Right lobe of liver (tissue), 6 donors: ENCODE measurements at regions not wholly inside any gene's neighbourhood (a gene's known extent, or its start where the extent isn't known, plus 50 kb on each side); places are given as distances from the start of the nearest gene placed in this dataset.
"Not testable (repeated sequence)": the region's sequence is repeated elsewhere in the genome, so short reads cannot be mapped to it uniquely, and the experiment has no call there.

Experiments
- ATAC-seq, 4 donors: fragments of 200-7000 bp; cut with Tn5 transposase; one replicate each; pipeline ENCODE4 v1.9.1; 2020; ENCODE audit warnings: mild to moderate bottlenecking in 4 of 4, moderate library complexity in 4 of 4
- DNase-seq, 3 donors: peaks; one replicate each; pipeline ENCODE4 v3.0.0-alpha.2; 2020
- H3K27ac ChIP-seq, 3 donors: fragments of 200-600 bp; one replicate each; pipeline ENCODE4 v1.8.0; 2022
- H3K27me3 ChIP-seq, 2 donors: fragments of 200-600 bp; one replicate each; pipeline ENCODE4 v1.8.0; 2022
- H3K36me3 ChIP-seq, 4 donors: fragments of 200-600 bp; sonication (generic) in 1 of 4; one replicate each; pipeline versions ENCODE4 v1.5.1 to v1.8.0; 2017 to 2022; ENCODE audit warnings: control low read depth in 1 of 4
- H3K4me1 ChIP-seq, 4 donors: fragments of 200-600 bp; sonication (generic) in 1 of 4; one replicate each; pipeline versions ENCODE4 v1.5.1 to v1.8.0; 2017 to 2022; ENCODE audit warnings: control low read depth in 1 of 4
- H3K4me3 ChIP-seq, 3 donors: fragments of 200-600 bp; one replicate each; pipeline ENCODE4 v1.8.0; 2022
- H3K9me3 ChIP-seq, 4 donors: fragments of 200-600 bp; sonication (generic) in 1 of 4; one replicate each; pipeline versions ENCODE4 v1.5.1 to v1.8.0; 2017 to 2022; ENCODE audit warnings: control low read depth in 1 of 4
- CTCF ChIP-seq, 4 donors: fragments of 200-600 bp in 3 of 4; fragments of 450-650 bp in 1 of 4; IDR thresholded peaks; one replicate each; pipeline versions ENCODE4 v1.5.1 to v1.8.0; 2016 to 2022; ENCODE audit warnings: antibody characterized with exemption in 4 of 4, mild to moderate bottlenecking in 2 of 4
- POLR2A ChIP-seq: fragments of 450-650 bp; IDR thresholded peaks from one replicate; pipeline ENCODE4 v1.6.1; 2017; ENCODE audit warnings: antibody characterized with exemption, mild to moderate bottlenecking
- WGBS: methylation state at CpG from one replicate; pipeline ENCODE4 v1.1.6; 2018; ENCODE audit warnings: low coverage, low lambda C conversion rate; ENCODE audit not compliant: insufficient coverage; ENCODE audit errors: missing lambda C conversion rate; 5-methylcytosine and 5-hydroxymethylcytosine counted together
- intact Hi-C, 2 donors: fragments of 100-400 bp; cut with DNase I; formaldehyde crosslinking; loops; one replicate each; pipeline versions ENCODE4 v1.11.2 to v1.14.1; 2022
- donor health status: DM: no; HTN: yes; CAD: no.
- donor health status: DM: no; HTN: no; CAD: no.
- donor health status: DM: no; HTN: no; CAD: no.
- donor health status: DM: no; HTN: yes; CAD: no.
- donor health status: DM: no; HTN: yes; CAD: no.

- no peak for DNase-seq
- no peak overlapping the region for H3K27ac ChIP-seq
- no peak for ATAC-seq
- intact Hi-C loops = no loop called here
- H3K4me1 ChIP-seq = peaks cover 0 to 6% (median 0%) of the 10 kb centered on the region in 4 donors
- H3K27me3 ChIP-seq = no peaks in the 10 kb centered on the region
- 90% methylated on average over 8 of the region's 8 CpGs for WGBS
- no peak for TF ChIP-seq POLR2A
- TF ChIP-seq CTCF (IDR thresholded peaks at IDR 0.05) = no peak
- H3K4me3 ChIP-seq = no peak overlapping the region
- H3K9me3 ChIP-seq = no peaks in the 10 kb centered on the region
- no peaks in the 10 kb centered on the region for H3K36me3 ChIP-seq
These were observed 228.6 kb downstream of the RND3 start for GRCh38 chr2:150258781-150259307.

GRCh38 chr2:150256736-150257135 is 230.7 kb downstream of the RND3 start:
- Histone ChIP-seq H3K4me3 (no peak overlapping the region), H3K27ac (no peak overlapping the region), H3K36me3 (no peaks in the 10 kb centered on the region), H3K27me3 (no peaks in the 10 kb centered on the region), H3K4me1 (peaks cover 0 to 6% (median 0%) of the 10 kb centered on the region in 4 donors), H3K9me3 (no peaks in the 10 kb centered on the region)
- ATAC-seq (no peak), DNase-seq (no peak)
- WGBS = 84% methylated on average over 3 of the region's 3 CpGs
- intact Hi-C loops = no loop called here
- no peak for TF ChIP-seq POLR2A
- no peak for TF ChIP-seq CTCF (IDR thresholded peaks at IDR 0.05)

- Histone ChIP-seq H3K9me3 (no peaks in the 10 kb centered on the region), H3K4me3 (no peak overlapping the region), H3K27me3 (no peaks in the 10 kb centered on the region), H3K27ac (no peak overlapping the region), H3K4me1 (peaks cover 0 to 6% (median 0%) of the 10 kb centered on the region in 4 donors), H3K36me3 (no peaks in the 10 kb centered on the region)
- intact Hi-C loops = no loop called here
- ATAC-seq (peak; percentile 48 to 93 (median 66)), DNase-seq (no peak)
- TF ChIP-seq POLR2A (no peak), CTCF (IDR thresholded peaks at IDR 0.05) (no peak)
These were observed 231.9 kb downstream of the RND3 start for GRCh38 chr2:150255528-150255927.

- intact Hi-C loops, H3K4me3 ChIP-seq, H3K27ac ChIP-seq, H3K9me3 ChIP-seq, ATAC-seq, H3K4me1 ChIP-seq, H3K36me3 ChIP-seq, H3K27me3 ChIP-seq, DNase-seq: not testable (repeated sequence)
- WGBS = 100% methylated on average over 1 of the region's 1 CpG
These were observed 237.7 kb downstream of the RND3 start for GRCh38 chr2:150249735-150250134.

- Histone ChIP-seq H3K27ac (no peak overlapping the region), H3K27me3 (no peaks in the 10 kb centered on the region), H3K4me3 (no peak overlapping the region), H3K9me3 (peaks cover 0 to 3% (median 0%) of the 10 kb centered on the region in 4 donors), H3K4me1 (no peaks in the 10 kb centered on the region), H3K36me3 (no peaks in the 10 kb centered on the region)
- ATAC-seq (no peak), DNase-seq (no peak)
- WGBS = 88% methylated on average over 1 of the region's 1 CpG
- intact Hi-C loops = no loop called here
- TF ChIP-seq CTCF (IDR thresholded peaks at IDR 0.05) (no peak), POLR2A (no peak)
These were observed 240.0 kb downstream of the RND3 start for GRCh38 chr2:150247481-150247880.
